HEK293 (cell line): ENCODE measurements at regions not wholly inside any gene's neighbourhood (a gene's known extent, or its start where the extent isn't known, plus 50 kb on each side); places are given as distances from the start of the nearest gene placed in this dataset.

ENCODE experiments used
- CTCF ChIA-PET: fragments of 350-600 bp; formaldehyde crosslinking; extraction: SDS; loops from one replicate; lab custom pipeline; 2021; ENCODE audit warnings: antibody characterized with exemption; lab: Yijun Ruan, JAX
- POLR2A ChIA-PET: fragments of 300-600 bp; formaldehyde crosslinking; extraction: SDS; loops from one replicate; lab custom pipeline; 2020; ENCODE audit warnings: antibody characterized with exemption, inconsistent platforms; lab: Yijun Ruan, JAX
- H3K27ac ChIP-seq: fragments of 200-500 bp; sonication (Bioruptor generic); 2 replicates; pipeline ENCODE4 v1.5.1; 2014; ENCODE audit warnings: low read depth, low read length, control low read depth, inconsistent platforms; ENCODE audit errors: extremely low read depth
- H3K36me3 ChIP-seq, 2 experiments: fragments of 200-500 bp in 1 of 2; sonication (Bioruptor generic) in 1 of 2; 1 replicate in 1 of 2; 2 replicates in 1 of 2; pipeline ENCODE4 v1.5.1; 2014 to 2017; ENCODE audit warnings: inconsistent platforms in 2 of 2, low read length in 2 of 2; ENCODE audit not compliant: control insufficient read depth in 2 of 2, insufficient read depth in 1 of 2
- H3K4me1 ChIP-seq: fragments of 200-500 bp; sonication (Bioruptor generic); 2 replicates; pipeline ENCODE4 v1.5.1; 2014; ENCODE audit warnings: mild to moderate bottlenecking, low read length, inconsistent platforms; ENCODE audit not compliant: control insufficient read depth, insufficient read depth
- H3K4me3 ChIP-seq: 2 replicates; pipeline ENCODE4 v1.5.1; 2011; ENCODE audit warnings: low read depth, mild to moderate bottlenecking, control low read depth, low read length, moderate library complexity
- H3K9me3 ChIP-seq: fragments of 200-500 bp; sonication (Bioruptor generic); 2 replicates; pipeline ENCODE4 v1.5.1; 2014; ENCODE audit warnings: low read depth, low read length, inconsistent platforms; ENCODE audit not compliant: control insufficient read depth, insufficient read depth
- BCL6B ChIP-seq: fragments of 450-650 bp; formaldehyde crosslinking; IDR thresholded peaks from 2 replicates; pipeline ENCODE4 v1.5.1; 2017; ENCODE audit warnings: missing biosample characterization, missing genetic modification characterization
- GLI2 ChIP-seq: fragments of 450-650 bp; formaldehyde crosslinking; IDR thresholded peaks from 2 replicates; pipeline ENCODE4; 2017; ENCODE audit warnings: missing biosample characterization, missing genetic modification characterization, low read depth, borderline replicate concordance
- KLF16 ChIP-seq: fragments of 450-650 bp; formaldehyde crosslinking; IDR thresholded peaks from 2 replicates; pipeline ENCODE4 v1.5.1; 2017; ENCODE audit warnings: missing biosample characterization, missing genetic modification characterization
- KLF8 ChIP-seq: fragments of 450-650 bp; formaldehyde crosslinking; IDR thresholded peaks from 2 replicates; pipeline ENCODE4 v1.5.1; 2016; ENCODE audit warnings: missing biosample characterization, missing genetic modification characterization
- TCF7L2 ChIP-seq: IDR thresholded peaks from 2 replicates; pipeline ENCODE4 v1.6.1; 2011; ENCODE audit warnings: low read depth, mild to moderate bottlenecking, inconsistent platforms, low read length, moderate library complexity, borderline replicate concordance
- YY2 ChIP-seq: fragments of 450-650 bp; formaldehyde crosslinking; IDR thresholded peaks from 2 replicates; pipeline ENCODE4 v1.5.1; 2016; ENCODE audit warnings: missing biosample characterization, missing genetic modification characterization
- ZBTB10 ChIP-seq: fragments of 450-650 bp; formaldehyde crosslinking; IDR thresholded peaks from 2 replicates; pipeline ENCODE4 v1.5.1; 2016; ENCODE audit warnings: missing biosample characterization, missing genetic modification characterization
- ZBTB8A ChIP-seq: fragments of 450-650 bp; formaldehyde crosslinking; IDR thresholded peaks from 2 replicates; pipeline ENCODE4 v1.5.1; 2016; ENCODE audit warnings: missing biosample characterization, missing genetic modification characterization
- ZNF114 ChIP-seq: fragments of 450-650 bp; formaldehyde crosslinking; IDR thresholded peaks from 2 replicates; pipeline ENCODE4 v1.5.0; 2017; ENCODE audit warnings: missing biosample characterization, missing genetic modification characterization
- ZNF133 ChIP-seq: fragments of 450-650 bp; formaldehyde crosslinking; IDR thresholded peaks from 2 replicates; pipeline ENCODE4 v1.5.1; 2016; ENCODE audit warnings: missing biosample characterization, missing genetic modification characterization
- ZNF16 ChIP-seq: fragments of 450-650 bp; formaldehyde crosslinking; IDR thresholded peaks from 2 replicates; pipeline ENCODE4 v1.5.1; 2016; ENCODE audit warnings: low read depth, missing biosample characterization, missing genetic modification characterization
- ZNF248 ChIP-seq: fragments of 450-650 bp; formaldehyde crosslinking; IDR thresholded peaks from 2 replicates; pipeline ENCODE4 v1.5.1; 2017; ENCODE audit warnings: missing biosample characterization, missing genetic modification characterization
- ZNF274 ChIP-seq, 2 experiments: fragments of 200-500 bp in 1 of 2; fragments of 450-650 bp in 1 of 2; sonication (Bioruptor generic) in 1 of 2; formaldehyde crosslinking in 1 of 2; IDR thresholded peaks; 2 replicates each; pipeline versions ENCODE4 v1.5.1 to v1.6.1; 2014 to 2016; ENCODE audit warnings: borderline replicate concordance in 1 of 2, inconsistent platforms in 1 of 2, low read length in 1 of 2, missing biosample characterization in 1 of 2, missing genetic modification characterization in 1 of 2
- ZNF404 ChIP-seq: fragments of 450-650 bp; formaldehyde crosslinking; IDR thresholded peaks from 2 replicates; pipeline ENCODE4 v1.5.1; 2017; ENCODE audit warnings: missing biosample characterization, missing genetic modification characterization
- ZNF501 ChIP-seq: fragments of 450-650 bp; formaldehyde crosslinking; IDR thresholded peaks from 2 replicates; pipeline ENCODE4 v1.5.1; 2016; ENCODE audit warnings: missing biosample characterization, missing genetic modification characterization
- ZNF530 ChIP-seq: fragments of 450-650 bp; formaldehyde crosslinking; IDR thresholded peaks from 2 replicates; pipeline ENCODE4 v1.5.1; 2016; ENCODE audit warnings: low read depth, missing biosample characterization, missing genetic modification characterization
- ZNF596 ChIP-seq: fragments of 450-650 bp; IDR thresholded peaks from 2 replicates; pipeline ENCODE4 v1.5.0; 2018; ENCODE audit warnings: missing biosample characterization, mild to moderate bottlenecking, missing genetic modification characterization, moderate library complexity
- ZNF768 ChIP-seq: fragments of 450-650 bp; formaldehyde crosslinking; IDR thresholded peaks from 2 replicates; pipeline ENCODE4 v1.5.1; 2018; ENCODE audit warnings: missing biosample characterization, mild to moderate bottlenecking, missing genetic modification characterization
- ZSCAN4 ChIP-seq: fragments of 450-650 bp; formaldehyde crosslinking; IDR thresholded peaks from 2 replicates; pipeline ENCODE4 v1.5.1; 2017; ENCODE audit warnings: missing biosample characterization, missing genetic modification characterization
- TF ChIP-seq, protein P1 (sequence below): fragments of 450-650 bp; formaldehyde crosslinking; IDR thresholded peaks from 2 replicates; pipeline ENCODE4 v1.5.1; 2016; ENCODE audit warnings: missing biosample characterization, missing genetic modification characterization
- TF ChIP-seq, protein P2 (sequence below): fragments of 450-650 bp; formaldehyde crosslinking; IDR thresholded peaks from 2 replicates; pipeline ENCODE4 v1.5.1; 2017; ENCODE audit warnings: missing biosample characterization, missing genetic modification characterization
- TF ChIP-seq, protein P3 (sequence below): fragments of 450-650 bp; formaldehyde crosslinking; IDR thresholded peaks from 2 replicates; pipeline ENCODE4 v1.5.1; 2016; ENCODE audit warnings: missing biosample characterization, missing genetic modification characterization

- CTCF ChIA-PET = no interaction called here
- H3K4me3 ChIP-seq = no peak overlapping the region
- peaks cover 2% of the 10 kb centered on the region; the same call in 1 of the 2 replicates for H3K4me1 ChIP-seq
- H3K27ac ChIP-seq = no peak overlapping the region
- TF ChIP-seq ZNF768 (tag by site-specific recombination) (no peak), TCF7L2 (peak; percentile 99)
- TF ChIP-seq, protein P1, sequence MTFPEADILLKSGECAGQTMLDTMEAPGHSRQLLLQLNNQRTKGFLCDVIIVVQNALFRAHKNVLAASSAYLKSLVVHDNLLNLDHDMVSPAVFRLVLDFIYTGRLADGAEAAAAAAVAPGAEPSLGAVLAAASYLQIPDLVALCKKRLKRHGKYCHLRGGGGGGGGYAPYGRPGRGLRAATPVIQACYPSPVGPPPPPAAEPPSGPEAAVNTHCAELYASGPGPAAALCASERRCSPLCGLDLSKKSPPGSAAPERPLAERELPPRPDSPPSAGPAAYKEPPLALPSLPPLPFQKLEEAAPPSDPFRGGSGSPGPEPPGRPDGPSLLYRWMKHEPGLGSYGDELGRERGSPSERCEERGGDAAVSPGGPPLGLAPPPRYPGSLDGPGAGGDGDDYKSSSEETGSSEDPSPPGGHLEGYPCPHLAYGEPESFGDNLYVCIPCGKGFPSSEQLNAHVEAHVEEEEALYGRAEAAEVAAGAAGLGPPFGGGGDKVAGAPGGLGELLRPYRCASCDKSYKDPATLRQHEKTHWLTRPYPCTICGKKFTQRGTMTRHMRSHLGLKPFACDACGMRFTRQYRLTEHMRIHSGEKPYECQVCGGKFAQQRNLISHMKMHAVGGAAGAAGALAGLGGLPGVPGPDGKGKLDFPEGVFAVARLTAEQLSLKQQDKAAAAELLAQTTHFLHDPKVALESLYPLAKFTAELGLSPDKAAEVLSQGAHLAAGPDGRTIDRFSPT = no peak
- TF ChIP-seq, all 188 proteins: peak for 1
- POLR2A ChIA-PET = no interaction called here
- no peaks in the 10 kb centered on the region for H3K9me3 ChIP-seq
- no peaks in the 10 kb centered on the region for H3K36me3 ChIP-seq
Measured at GRCh38 chr7:125927556-125927955, 997.9 kb upstream of the POT1 start.

DNA sequence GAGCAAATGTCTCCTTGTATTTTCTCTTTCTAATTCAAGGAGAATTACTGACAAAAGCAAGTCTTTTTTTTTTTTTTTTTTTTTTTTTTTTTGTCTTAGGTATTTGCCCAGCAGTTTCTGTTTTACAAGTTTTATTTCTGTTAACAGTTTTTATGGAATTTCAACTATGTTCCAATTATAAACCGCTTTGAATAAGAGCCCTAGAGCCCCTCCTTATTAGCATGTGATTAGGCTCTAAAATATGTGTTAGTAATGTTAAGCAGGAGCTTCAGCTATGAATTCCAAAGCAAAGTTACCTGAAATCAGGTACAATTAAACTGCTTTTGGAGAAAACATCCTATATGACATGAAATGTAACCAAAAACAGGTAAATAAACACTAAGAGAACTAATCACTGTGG, 997.0 kb upstream of the POT1 start:
- ChIA-PET POLR2A (no interaction called here), CTCF (no interaction called here)
- Histone ChIP-seq H3K27ac (no peak overlapping the region), H3K4me1 (peaks cover 2% of the 10 kb centered on the region; the same call in 1 of the 2 replicates), H3K4me3 (no peak overlapping the region)
- no peak for TF ChIP-seq KLF16 (tag by site-specific recombination)
- no peak for TF ChIP-seq ZNF274 (IDR thresholded peaks at IDR 0.05; ENCODE audit: low read length)
- TF ChIP-seq ZNF274 (tag by site-specific recombination; IDR thresholded peaks at IDR 0.05; ENCODE audit: borderline replicate concordance) = no peak
- no peak for TF ChIP-seq ZNF530 (tag by site-specific recombination)
- TF ChIP-seq ZNF114 (tag by site-specific recombination) = no peak
- TF ChIP-seq, protein P2, sequence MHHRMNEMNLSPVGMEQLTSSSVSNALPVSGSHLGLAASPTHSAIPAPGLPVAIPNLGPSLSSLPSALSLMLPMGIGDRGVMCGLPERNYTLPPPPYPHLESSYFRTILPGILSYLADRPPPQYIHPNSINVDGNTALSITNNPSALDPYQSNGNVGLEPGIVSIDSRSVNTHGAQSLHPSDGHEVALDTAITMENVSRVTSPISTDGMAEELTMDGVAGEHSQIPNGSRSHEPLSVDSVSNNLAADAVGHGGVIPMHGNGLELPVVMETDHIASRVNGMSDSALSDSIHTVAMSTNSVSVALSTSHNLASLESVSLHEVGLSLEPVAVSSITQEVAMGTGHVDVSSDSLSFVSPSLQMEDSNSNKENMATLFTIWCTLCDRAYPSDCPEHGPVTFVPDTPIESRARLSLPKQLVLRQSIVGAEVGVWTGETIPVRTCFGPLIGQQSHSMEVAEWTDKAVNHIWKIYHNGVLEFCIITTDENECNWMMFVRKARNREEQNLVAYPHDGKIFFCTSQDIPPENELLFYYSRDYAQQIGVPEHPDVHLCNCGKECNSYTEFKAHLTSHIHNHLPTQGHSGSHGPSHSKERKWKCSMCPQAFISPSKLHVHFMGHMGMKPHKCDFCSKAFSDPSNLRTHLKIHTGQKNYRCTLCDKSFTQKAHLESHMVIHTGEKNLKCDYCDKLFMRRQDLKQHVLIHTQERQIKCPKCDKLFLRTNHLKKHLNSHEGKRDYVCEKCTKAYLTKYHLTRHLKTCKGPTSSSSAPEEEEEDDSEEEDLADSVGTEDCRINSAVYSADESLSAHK (tag by site-specific recombination) = no peak
- TF ChIP-seq YY2 (tag by site-specific recombination) = no peak
- TF ChIP-seq ZNF596 = no peak
- no peak for TF ChIP-seq ZNF404
- no peak for TF ChIP-seq ZNF16
- TF ChIP-seq, protein P3, sequence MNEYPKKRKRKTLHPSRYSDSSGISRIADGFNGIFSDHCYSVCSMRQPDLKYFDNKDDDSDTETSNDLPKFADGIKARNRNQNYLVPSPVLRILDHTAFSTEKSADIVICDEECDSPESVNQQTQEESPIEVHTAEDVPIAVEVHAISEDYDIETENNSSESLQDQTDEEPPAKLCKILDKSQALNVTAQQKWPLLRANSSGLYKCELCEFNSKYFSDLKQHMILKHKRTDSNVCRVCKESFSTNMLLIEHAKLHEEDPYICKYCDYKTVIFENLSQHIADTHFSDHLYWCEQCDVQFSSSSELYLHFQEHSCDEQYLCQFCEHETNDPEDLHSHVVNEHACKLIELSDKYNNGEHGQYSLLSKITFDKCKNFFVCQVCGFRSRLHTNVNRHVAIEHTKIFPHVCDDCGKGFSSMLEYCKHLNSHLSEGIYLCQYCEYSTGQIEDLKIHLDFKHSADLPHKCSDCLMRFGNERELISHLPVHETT (tag by site-specific recombination) = no peak
- TF ChIP-seq ZNF501 (tag by site-specific recombination) = no peak
- no peak for TF ChIP-seq ZNF133
- no peak for TF ChIP-seq ZNF248 (tag by site-specific recombination)
- TF ChIP-seq ZBTB10 (tag by site-specific recombination) = no peak
- TF ChIP-seq ZSCAN4 = no peak
- TF ChIP-seq ZBTB8A (tag by site-specific recombination) = no peak
- TF ChIP-seq BCL6B (tag by site-specific recombination) = no peak
- no peak for TF ChIP-seq KLF8 (tag by site-specific recombination)
- no peak for TF ChIP-seq GLI2 (tag by site-specific recombination)
- TF ChIP-seq, all 188 proteins: peak for 0
- no peaks in the 10 kb centered on the region for H3K36me3 ChIP-seq
- no peaks in the 10 kb centered on the region for H3K9me3 ChIP-seq
